Smooth muscle cell (in vitro differentiated cells): ENCODE measurements at regions not wholly inside any gene's neighbourhood (a gene's known extent, or its start where the extent isn't known, plus 50 kb on each side); places are given as distances from the start of the nearest gene placed in this dataset.

Experiments
- DNase-seq: peaks from one replicate; lab custom pipeline; 2025; ENCODE audit not compliant: unreplicated experiment; lab: John Stamatoyannopoulos, UW
- H2AFZ ChIP-seq: fragments of 200-600 bp; sonication (generic); 2 replicates; pipeline ENCODE4 v1.6.0; 2016; ENCODE audit warnings: antibody characterized with exemption, low read depth, mild to moderate bottlenecking
- H3F3A ChIP-seq: fragments of 200-600 bp; sonication (generic); 2 replicates; pipeline ENCODE4 v1.6.0; 2017; ENCODE audit warnings: antibody characterized with exemption, low read depth
- H3K27ac ChIP-seq: fragments of 200-600 bp; sonication (generic); 2 replicates; pipeline ENCODE4 v1.5.1; 2016; ENCODE audit warnings: low read depth, mild to moderate bottlenecking
- H3K27me3 ChIP-seq: fragments of 200-600 bp; sonication (generic); 2 replicates; pipeline ENCODE4 v1.6.1; 2016; ENCODE audit warnings: low read depth, mild to moderate bottlenecking
- H3K36me3 ChIP-seq: fragments of 200-600 bp; sonication (generic); 2 replicates; pipeline ENCODE4 v1.5.1; 2016; ENCODE audit warnings: low read depth
- H3K4me1 ChIP-seq: fragments of 200-600 bp; sonication (generic); 2 replicates; pipeline ENCODE4 v1.5.1; 2016; ENCODE audit warnings: low read depth
- H3K4me2 ChIP-seq: fragments of 200-600 bp; sonication (generic); 2 replicates; pipeline ENCODE4 v1.6.0; 2016; ENCODE audit warnings: mild to moderate bottlenecking
- H3K4me3 ChIP-seq: fragments of 200-600 bp; sonication (generic); 2 replicates; pipeline ENCODE4 v1.5.1; 2016; ENCODE audit warnings: mild to moderate bottlenecking
- H3K79me2 ChIP-seq: fragments of 200-600 bp; sonication (generic); 2 replicates; pipeline ENCODE4 v1.6.0; 2016; ENCODE audit warnings: low read depth, mild to moderate bottlenecking
- H3K9ac ChIP-seq: fragments of 200-600 bp; sonication (generic); 2 replicates; pipeline ENCODE4 v1.6.0; 2016; ENCODE audit warnings: low read depth
- H3K9me3 ChIP-seq: fragments of 200-600 bp; sonication (generic); replicated peaks from 2 replicates; pipeline ENCODE4 v1.5.1; 2016; ENCODE audit warnings: low read depth
- H4K20me1 ChIP-seq: fragments of 200-600 bp; sonication (generic); 2 replicates; pipeline ENCODE4 v1.6.0; 2016; ENCODE audit warnings: low read depth
- WGBS: methylation state at CpG from one replicate; pipeline ENCODE4 v1.1.7; 2016; ENCODE audit warnings: low lambda C conversion rate; 5-methylcytosine and 5-hydroxymethylcytosine counted together
- TF ChIP-seq, protein P1 (sequence below): fragments of 200-600 bp; sonication (generic); IDR thresholded peaks from 2 replicates; pipeline ENCODE4 v1.5.1; 2017; ENCODE audit warnings: borderline replicate concordance, mild to moderate bottlenecking, antibody characterized with exemption; ENCODE audit not compliant: insufficient read depth, poor library complexity, severe bottlenecking

DNA sequence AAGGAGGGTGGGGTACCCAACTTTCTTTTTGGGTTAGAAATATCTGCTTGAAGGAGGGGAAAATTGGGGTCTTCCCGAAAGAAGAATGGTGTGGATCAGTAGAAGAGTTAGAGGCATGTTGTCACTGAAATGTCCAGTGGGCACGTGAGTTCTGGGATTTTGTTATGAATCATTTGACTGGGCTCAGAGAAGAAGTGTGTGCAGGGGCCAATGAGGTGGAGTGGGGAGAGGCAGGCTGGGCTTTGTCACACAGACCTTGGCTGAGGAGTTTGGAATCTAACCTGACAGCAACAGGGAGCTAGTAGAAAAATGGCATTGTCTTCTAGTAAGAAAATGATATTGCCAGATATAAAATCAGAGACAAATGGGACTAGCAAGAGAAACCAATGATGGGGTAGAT lies 436.8 kb downstream of the MFSD1 start:
- Histone ChIP-seq H3K4me1 (peaks cover 9% of the 10 kb centered on the region), H4K20me1 (no peaks in the 10 kb centered on the region), H3K4me2 (no peak overlapping the region), H3F3A (peaks cover 6% of the 10 kb centered on the region), H3K9ac (no peak overlapping the region), H3K79me2 (no peaks in the 10 kb centered on the region), H3K27ac (no peak overlapping the region), H2AFZ (no peak overlapping the region), H3K36me3 (no peaks in the 10 kb centered on the region), H3K9me3 (no peaks in the 10 kb centered on the region), H3K27me3 (no peaks in the 10 kb centered on the region), H3K4me3 (no peak overlapping the region)
- DNase-seq = no peak
- WGBS = 79% methylated on average over 2 of the region's 2 CpGs
- TF ChIP-seq, protein P1, sequence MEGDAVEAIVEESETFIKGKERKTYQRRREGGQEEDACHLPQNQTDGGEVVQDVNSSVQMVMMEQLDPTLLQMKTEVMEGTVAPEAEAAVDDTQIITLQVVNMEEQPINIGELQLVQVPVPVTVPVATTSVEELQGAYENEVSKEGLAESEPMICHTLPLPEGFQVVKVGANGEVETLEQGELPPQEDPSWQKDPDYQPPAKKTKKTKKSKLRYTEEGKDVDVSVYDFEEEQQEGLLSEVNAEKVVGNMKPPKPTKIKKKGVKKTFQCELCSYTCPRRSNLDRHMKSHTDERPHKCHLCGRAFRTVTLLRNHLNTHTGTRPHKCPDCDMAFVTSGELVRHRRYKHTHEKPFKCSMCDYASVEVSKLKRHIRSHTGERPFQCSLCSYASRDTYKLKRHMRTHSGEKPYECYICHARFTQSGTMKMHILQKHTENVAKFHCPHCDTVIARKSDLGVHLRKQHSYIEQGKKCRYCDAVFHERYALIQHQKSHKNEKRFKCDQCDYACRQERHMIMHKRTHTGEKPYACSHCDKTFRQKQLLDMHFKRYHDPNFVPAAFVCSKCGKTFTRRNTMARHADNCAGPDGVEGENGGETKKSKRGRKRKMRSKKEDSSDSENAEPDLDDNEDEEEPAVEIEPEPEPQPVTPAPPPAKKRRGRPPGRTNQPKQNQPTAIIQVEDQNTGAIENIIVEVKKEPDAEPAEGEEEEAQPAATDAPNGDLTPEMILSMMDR = no peak

DNA sequence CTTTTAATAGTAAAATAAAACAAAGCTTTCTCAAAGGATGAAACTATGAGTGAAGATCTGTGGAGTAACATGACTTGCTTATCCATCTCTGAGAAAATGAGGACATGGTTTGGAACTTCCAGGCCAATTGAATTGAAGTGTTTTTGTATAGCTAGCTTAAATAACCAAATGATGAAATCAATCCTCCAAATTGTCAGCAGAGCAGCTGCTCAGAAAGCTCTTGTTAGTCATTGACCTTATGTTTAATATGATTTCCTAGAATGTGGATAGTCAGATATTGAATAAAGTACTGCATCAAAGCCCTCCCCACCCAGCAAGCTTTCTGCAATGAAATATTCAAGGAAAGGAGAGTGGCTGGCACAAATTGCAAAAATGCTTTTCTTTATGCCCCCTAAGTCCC lies 437.2 kb downstream of the MFSD1 start:
- no peak overlapping the region for H2AFZ ChIP-seq
- H3K4me2 ChIP-seq = no peak overlapping the region
- H3F3A ChIP-seq = peaks cover 6% of the 10 kb centered on the region
- H4K20me1 ChIP-seq = no peaks in the 10 kb centered on the region
- H3K27ac ChIP-seq = no peak overlapping the region
- H3K4me3 ChIP-seq = no peak overlapping the region
- H3K9ac ChIP-seq = no peak overlapping the region
- no peak for DNase-seq
- no peaks in the 10 kb centered on the region for H3K27me3 ChIP-seq
- no peaks in the 10 kb centered on the region for H3K79me2 ChIP-seq
- TF ChIP-seq, protein P1 = no peak
- no peaks in the 10 kb centered on the region for H3K9me3 ChIP-seq
- peaks cover 9% of the 10 kb centered on the region for H3K4me1 ChIP-seq
- H3K36me3 ChIP-seq = no peaks in the 10 kb centered on the region

DNA sequence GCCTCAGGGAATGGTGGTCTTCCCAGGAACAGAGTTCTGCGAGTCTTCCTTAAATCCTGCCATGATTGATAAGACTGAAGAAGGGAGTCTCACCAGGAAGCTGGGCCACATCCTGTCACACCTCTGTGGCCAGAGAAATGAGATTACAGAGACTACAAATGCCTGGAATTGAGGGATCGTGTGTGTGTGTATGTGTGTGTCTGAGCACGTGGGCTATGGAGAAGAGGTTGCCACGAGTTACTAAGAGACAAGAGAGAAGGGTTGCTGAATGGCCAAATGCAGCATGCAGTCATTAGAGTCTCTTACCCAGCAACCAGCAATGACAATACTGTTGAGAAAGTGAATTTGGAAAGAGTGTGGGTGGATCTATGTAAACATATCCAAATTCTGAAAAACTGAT lies 443.1 kb downstream of the MFSD1 start:
- 76% methylated on average over 4 of the region's 4 CpGs for WGBS

DNA sequence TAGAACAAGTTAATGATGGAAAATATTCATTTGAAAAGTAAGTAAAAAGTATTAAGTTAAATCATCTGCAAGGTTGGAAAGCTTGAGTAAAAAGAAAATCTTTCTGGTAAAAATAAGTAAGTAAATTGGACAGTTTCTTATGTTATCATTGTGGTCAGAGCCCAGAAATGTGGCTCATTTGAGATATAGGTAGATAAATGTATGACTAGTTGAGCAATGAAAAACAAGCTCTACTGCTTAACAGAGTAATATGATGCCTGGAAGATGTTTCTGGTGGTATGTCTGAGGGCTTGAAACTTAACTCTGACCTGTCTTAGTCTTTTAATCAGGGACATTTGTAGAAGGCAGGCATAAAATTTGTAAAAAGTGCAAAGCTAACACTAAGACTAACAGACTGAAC lies 444.0 kb downstream of the MFSD1 start:
- H3K27me3 ChIP-seq = no peaks in the 10 kb centered on the region
- no peak for DNase-seq
- no peak overlapping the region for H3K27ac ChIP-seq
- H3K4me1 ChIP-seq = no peaks in the 10 kb centered on the region
- no peaks in the 10 kb centered on the region for H3K79me2 ChIP-seq
- no peak overlapping the region for H2AFZ ChIP-seq
- no peaks in the 10 kb centered on the region for H3F3A ChIP-seq
- H3K36me3 ChIP-seq = no peaks in the 10 kb centered on the region
- H3K4me2 ChIP-seq = no peak overlapping the region
- TF ChIP-seq, protein P1 = no peak
- H4K20me1 ChIP-seq = no peaks in the 10 kb centered on the region
- no peak overlapping the region for H3K9ac ChIP-seq
- H3K9me3 ChIP-seq = no peaks in the 10 kb centered on the region
- no peak overlapping the region for H3K4me3 ChIP-seq

More for the DNA sequence above, 443.1 kb downstream of the MFSD1 start:
- no peak overlapping the region for H3K27ac ChIP-seq
- no peak for DNase-seq
- H4K20me1 ChIP-seq = no peaks in the 10 kb centered on the region
- H3K79me2 ChIP-seq = no peaks in the 10 kb centered on the region
- H3K36me3 ChIP-seq = no peaks in the 10 kb centered on the region
- no peak overlapping the region for H3K4me2 ChIP-seq
- no peak overlapping the region for H3K9ac ChIP-seq
- no peaks in the 10 kb centered on the region for H3F3A ChIP-seq
- no peak overlapping the region for H3K4me3 ChIP-seq
- H3K4me1 ChIP-seq = no peaks in the 10 kb centered on the region
- TF ChIP-seq, protein P1 = no peak
- H2AFZ ChIP-seq = no peak overlapping the region
- H3K27me3 ChIP-seq = no peaks in the 10 kb centered on the region
- H3K9me3 ChIP-seq = no peaks in the 10 kb centered on the region
